Calu3 (cell line): ENCODE measurements at regions not wholly inside any gene's neighbourhood (a gene's known extent, or its start where the extent isn't known, plus 50 kb on each side); places are given as distances from the start of the nearest gene placed in this dataset.

Experiments
- BruUV-seq: library from RNA; stranded (reverse); fragments of 400-500 nt; replicated peaks from 2 replicates; lab custom pipeline; 2021; lab: Mats Ljungman, UMichigan
- CTCF ChIA-PET: fragments of 300-600 bp; sonication (Branson Sonifier 250); formaldehyde crosslinking; loops from one replicate; lab custom pipeline; 2022; ENCODE audit warnings: antibody characterized with exemption; lab: Charles Lee
- DNase-seq: peaks from one replicate; pipeline ENCODE4 v3.0.0; 2022
- H3K27ac Mint-ChIP-seq: one replicate; pipeline ENCODE4 v1.8.0; 2022; ENCODE audit warnings: mixed read lengths; ENCODE audit not compliant: unreplicated experiment
- H3K27me3 Mint-ChIP-seq: one replicate; pipeline ENCODE4 v1.8.0; 2022; ENCODE audit warnings: mixed read lengths; ENCODE audit not compliant: unreplicated experiment
- H3K36me3 Mint-ChIP-seq: one replicate; pipeline ENCODE4 v1.8.0; 2022; ENCODE audit warnings: mild to moderate bottlenecking, moderate library complexity, mixed read lengths; ENCODE audit not compliant: insufficient read depth, unreplicated experiment
- H3K4me1 Mint-ChIP-seq: one replicate; pipeline ENCODE4 v1.8.0; 2022; ENCODE audit warnings: mild to moderate bottlenecking, low read depth, mixed read lengths; ENCODE audit not compliant: unreplicated experiment
- H3K4me3 Mint-ChIP-seq: one replicate; pipeline ENCODE4 v1.8.0; 2022; ENCODE audit warnings: mild to moderate bottlenecking, low read depth, moderate library complexity, mixed read lengths; ENCODE audit not compliant: unreplicated experiment
- H3K9me3 Mint-ChIP-seq: one replicate; pipeline ENCODE4 v1.8.0; 2022; ENCODE audit warnings: low read depth, mixed read lengths; ENCODE audit not compliant: unreplicated experiment
- CTCF ChIP-seq: fragments of 200-600 bp; IDR thresholded peaks from one replicate; pipeline ENCODE4 v1.8.0; 2022; ENCODE audit warnings: antibody characterized with exemption; ENCODE audit not compliant: unreplicated experiment
- intact Hi-C: fragments of 100-400 bp; cut with micrococcal nuclease; formaldehyde crosslinking; loops from one replicate; pipeline ENCODE4 v1.10.0; 2022; ENCODE audit not compliant: unreplicated experiment

DNA sequence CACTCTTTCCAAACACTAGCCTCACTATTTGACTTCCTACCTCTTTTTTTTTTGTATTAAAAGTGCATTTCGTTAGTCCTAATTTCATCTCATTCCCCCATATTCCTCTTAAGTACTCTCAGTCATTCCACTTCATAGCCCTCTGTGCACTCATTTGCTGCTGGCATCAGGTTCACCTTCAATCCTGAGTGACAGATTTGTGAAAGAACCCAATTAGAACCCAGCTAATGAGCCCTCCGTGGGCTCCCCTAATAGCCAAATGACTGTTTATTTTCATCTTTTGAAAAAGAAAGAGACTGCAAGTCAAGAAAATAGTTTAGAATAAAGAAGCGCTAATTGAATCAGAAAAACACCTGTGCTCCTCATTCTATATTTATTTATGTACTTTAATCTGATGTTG, 512.1 kb upstream of the LRATD1 start:
- Mint-ChIP-seq H3K9me3 (no peaks in the 10 kb centered on the region), H3K27ac (no peak overlapping the region), H3K27me3 (no peaks in the 10 kb centered on the region), H3K36me3 (no peaks in the 10 kb centered on the region), H3K4me3 (no peak overlapping the region), H3K4me1 (no peaks in the 10 kb centered on the region)
- no TSS peak for BruUV-seq
- intact Hi-C loops, result no loop called here
- TF ChIP-seq CTCF, result no peak
- DNase-seq, result no peak
- CTCF ChIA-PET, result no interaction called here

GRCh38 chr2:14123436-14124103, 508.9 kb upstream of the LRATD1 start:
- Mint-ChIP-seq H3K36me3 (no peaks in the 10 kb centered on the region), H3K4me1 (no peaks in the 10 kb centered on the region), H3K4me3 (no peak overlapping the region), H3K9me3 (no peaks in the 10 kb centered on the region), H3K27me3 (no peaks in the 10 kb centered on the region), H3K27ac (no peak overlapping the region)
- intact Hi-C loops, result no loop called here
- BruUV-seq, result no TSS peak
- no peak for TF ChIP-seq CTCF
- DNase-seq, result no peak
- CTCF ChIA-PET, result no interaction called here

DNA sequence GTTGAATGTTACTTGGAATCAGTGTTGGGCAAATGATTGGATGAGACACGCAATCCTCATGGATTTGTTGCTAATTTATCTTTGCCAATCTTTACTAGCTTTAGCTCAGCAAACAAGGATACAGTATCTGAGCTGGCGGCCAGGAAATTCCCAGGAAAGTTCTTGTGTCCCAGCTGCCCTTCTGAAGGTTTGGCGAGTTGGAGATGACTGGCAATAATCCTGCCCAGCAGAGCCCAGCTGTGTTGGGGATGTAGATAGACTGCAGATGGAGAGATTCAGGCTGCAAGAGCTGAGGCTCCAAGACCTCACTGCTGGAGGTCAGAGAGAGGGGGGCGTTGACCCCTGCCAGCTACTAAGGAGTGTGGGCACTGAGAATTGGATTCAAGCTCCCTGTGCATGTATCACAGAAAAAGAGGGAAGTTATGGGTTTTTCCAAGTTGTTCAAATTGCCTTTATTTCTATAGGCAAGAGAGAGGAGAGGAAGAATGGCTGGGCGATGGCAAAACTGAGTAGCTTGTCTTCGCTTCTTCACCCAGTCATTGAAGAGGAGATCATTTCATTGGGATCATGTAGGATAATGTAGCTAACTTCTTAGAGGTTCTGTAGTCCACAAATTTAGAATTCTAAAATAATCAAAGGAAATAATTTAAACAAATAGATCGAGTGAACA, 506.8 kb upstream of the LRATD1 start:
- no peak for TF ChIP-seq CTCF
- CTCF ChIA-PET, result no interaction called here
- no peak for DNase-seq
- intact Hi-C loops, result no loop called here
- H3K4me1 Mint-ChIP-seq, result no peaks in the 10 kb centered on the region
- no peak overlapping the region for H3K27ac Mint-ChIP-seq
- no peaks in the 10 kb centered on the region for H3K36me3 Mint-ChIP-seq
- BruUV-seq, result no TSS peak
- H3K4me3 Mint-ChIP-seq, result no peak overlapping the region
- no peaks in the 10 kb centered on the region for H3K27me3 Mint-ChIP-seq
- no peaks in the 10 kb centered on the region for H3K9me3 Mint-ChIP-seq

GRCh38 chr2:14126846-14127245, 505.7 kb upstream of the LRATD1 start:
- Mint-ChIP-seq H3K27ac (no peak overlapping the region), H3K9me3 (no peaks in the 10 kb centered on the region), H3K27me3 (no peaks in the 10 kb centered on the region), H3K4me3 (no peak overlapping the region), H3K4me1 (no peaks in the 10 kb centered on the region), H3K36me3 (no peaks in the 10 kb centered on the region)
- TF ChIP-seq CTCF, result no peak
- CTCF ChIA-PET, result no interaction called here
- BruUV-seq, result no TSS peak
- intact Hi-C loops, result no loop called here
- no peak for DNase-seq
